ENCODE measurements at regions not wholly inside any gene's neighbourhood (a gene's known extent, or its start where the extent isn't known, plus 50 kb on each side); places are given as distances from the start of the nearest gene placed in this dataset.

DNA sequence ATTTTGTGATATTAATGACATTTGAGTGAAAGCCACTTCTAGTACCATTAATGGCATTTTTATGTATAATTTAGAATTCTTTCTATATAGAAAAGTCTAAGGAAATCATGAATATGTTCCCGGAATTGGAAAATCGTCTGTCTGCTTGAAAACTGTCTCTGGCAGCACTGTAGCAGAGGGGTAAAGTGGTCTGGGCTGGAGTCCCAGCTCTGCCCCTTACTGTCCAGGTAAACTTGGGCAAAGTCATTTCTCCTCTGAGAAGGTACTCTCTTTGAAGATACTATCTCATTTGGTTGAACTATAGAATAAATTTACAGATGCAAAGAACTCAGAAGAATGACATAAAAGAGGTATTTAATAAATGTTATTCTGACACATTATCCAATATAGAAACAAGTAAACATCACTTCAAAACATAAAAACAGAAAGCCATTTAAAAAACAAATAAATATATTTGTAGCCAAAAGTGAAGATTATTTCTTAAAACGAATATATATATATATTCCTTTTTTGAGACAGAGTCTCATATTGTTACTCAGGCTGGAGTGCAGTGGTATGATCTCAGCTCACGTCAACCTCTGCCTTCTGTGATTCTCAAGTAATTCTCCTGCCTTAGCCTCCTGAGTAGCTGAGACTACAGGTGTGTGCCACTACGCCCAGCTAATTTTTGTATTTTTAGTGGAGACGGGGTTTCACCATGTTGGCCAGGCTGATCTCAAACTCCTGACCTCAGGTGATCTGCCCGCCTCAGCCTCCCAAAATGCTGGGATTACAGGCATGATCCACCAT lies 149.8 kb upstream of the ITGA4 start:
- DNase-seq: no peak

DNA sequence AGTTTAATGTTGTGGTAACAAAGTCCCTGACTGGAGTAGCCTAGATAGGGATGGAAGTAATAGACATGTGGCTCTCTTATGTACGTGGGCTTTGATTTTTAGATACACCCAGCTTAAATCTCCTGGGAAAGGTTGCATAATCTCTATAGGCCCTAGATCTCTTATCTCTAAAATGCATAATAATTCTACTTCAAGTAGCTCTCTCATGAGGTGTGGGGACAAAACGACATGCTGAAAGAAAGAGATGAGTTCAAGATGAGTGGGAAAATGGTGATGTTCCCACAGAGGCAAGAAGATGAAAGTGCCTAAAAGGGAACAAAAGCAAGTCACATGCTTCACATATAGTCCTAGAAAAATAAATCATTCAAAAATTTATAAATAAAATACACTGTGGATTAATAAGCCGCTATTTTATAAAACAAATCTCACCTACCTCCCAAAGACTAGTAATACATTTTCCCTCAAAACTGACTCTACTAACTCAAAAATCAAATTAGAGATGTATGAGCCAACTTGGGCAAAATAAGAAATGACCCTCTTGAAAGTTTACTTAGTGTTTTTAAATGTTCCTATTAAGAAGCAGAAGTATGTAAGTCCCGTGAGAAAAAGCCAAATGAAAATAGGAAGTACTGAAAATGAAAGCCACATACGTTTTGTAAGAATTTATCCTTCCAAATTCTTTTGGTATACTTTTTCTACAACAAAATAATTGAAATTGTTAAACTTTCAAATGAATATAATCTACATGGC lies 148.2 kb upstream of the ITGA4 start:
- DNase-seq: no peak

DNA sequence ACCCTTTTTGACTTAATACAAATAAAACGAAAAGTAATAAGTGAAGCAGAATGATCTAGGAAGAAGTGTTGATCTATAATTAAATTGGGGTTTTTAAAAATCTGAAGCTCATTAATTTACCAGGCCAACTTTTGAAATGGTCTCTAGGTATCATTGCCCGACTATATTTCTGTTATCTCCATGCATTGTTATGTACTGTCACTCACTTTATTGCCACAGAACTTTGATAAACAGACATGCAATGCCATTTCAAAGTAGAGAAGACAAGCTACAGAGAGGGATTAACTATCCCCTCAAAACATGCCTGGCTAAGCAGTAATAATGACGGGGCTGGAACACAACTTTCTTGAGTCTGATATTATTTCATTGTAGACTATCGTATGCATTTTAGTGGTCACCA lies 147.6 kb upstream of the ITGA4 start:
- no peak for DNase-seq

DNA sequence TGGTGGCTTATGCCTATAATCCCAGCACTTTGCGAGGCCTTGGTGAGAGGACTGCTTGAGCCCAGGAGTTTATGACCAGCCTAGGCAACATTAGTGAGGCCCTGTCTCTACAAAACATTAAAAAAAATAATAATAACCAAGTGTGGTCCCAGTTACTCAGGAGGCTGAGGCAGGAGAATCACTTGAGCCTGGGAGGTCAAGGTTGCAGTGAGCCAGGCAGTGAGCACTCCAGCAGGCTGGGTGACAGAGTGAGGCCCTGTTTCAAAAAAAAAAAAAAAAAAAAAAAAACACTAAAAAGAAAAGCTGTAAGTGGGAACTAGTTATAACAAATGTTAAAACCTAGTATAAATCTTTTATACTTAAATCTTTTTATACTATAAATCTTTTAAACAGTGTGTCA lies 146.2 kb upstream of the ITGA4 start:
- DNase-seq: no peak

DNA sequence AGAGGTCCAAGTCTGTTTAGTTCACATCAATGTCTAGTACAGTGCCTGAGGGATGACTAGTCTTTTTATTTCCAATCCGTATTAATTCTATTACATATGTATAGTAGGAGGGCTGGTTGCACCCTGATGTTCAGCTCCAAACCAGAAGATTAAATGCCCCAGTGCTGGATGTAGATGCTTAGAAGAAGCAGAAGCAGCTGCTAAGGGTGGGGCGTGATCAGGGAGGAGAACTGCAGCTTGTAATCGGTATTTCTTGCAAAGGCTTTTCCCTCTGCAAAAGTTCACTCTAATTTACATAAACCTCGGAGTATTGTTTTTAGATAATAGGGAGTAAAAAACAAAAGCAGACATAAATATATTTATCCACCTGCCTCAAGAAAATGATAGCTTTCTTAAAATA lies 145.3 kb upstream of the ITGA4 start:
- no peak for DNase-seq

DNA sequence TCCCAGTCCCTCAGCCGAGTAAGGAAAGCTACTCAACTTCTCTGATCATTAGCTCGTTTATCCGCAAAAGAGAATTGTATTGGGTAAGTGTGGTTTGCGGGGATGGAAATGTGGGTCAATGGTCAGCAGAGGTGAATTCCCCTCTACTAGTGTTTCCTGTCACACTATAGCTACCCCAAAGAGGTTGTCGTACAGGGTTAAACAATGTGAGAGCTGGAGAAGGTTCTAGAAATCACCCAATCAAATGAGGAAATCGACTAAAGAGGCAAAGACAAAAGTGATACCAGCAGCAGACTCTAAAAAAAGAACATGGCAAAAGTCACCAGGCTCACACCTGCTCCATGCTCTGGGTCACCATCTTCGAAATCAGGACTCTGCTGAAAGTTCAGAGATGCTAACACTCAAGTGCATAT lies 144.7 kb upstream of the ITGA4 start:
- DNase-seq: no peak

DNA sequence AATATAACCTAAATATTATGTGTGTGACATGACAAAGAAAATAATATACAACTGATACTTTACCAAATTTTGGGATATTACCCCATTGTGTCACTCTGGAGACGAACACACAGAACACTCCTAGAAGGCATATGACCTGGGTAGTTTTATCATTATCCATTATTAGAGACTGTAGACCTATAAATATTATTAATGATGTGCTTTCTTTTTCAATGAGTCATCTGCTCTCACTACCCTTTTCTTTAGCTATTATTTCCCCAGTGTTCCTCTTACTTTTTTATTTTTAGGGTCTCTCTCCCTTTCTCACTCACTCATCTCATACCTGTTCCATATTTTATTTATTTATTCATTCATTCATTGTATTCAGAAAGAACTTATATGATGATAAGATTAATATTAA lies 143.3 kb upstream of the ITGA4 start:
- no peak for DNase-seq

DNA sequence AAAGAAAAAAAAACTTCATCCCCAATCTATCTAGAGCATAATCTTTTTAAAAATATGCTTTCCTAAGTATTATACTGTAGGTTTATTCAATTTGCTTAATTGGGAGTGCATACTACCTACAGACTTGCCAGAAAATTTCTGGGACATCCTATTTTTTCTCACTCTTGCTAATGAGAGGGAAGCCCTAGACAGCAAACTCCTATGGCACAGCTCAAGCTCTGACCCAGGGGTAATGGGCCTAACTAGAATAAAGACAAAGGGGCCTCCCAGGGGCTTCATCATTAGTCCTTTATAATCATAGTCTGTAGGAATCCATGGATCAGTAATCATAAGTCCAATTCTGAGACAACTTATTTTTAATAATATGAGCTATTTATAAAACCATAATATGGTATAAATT lies 142.6 kb upstream of the ITGA4 start:
- DNase-seq: no peak

DNA sequence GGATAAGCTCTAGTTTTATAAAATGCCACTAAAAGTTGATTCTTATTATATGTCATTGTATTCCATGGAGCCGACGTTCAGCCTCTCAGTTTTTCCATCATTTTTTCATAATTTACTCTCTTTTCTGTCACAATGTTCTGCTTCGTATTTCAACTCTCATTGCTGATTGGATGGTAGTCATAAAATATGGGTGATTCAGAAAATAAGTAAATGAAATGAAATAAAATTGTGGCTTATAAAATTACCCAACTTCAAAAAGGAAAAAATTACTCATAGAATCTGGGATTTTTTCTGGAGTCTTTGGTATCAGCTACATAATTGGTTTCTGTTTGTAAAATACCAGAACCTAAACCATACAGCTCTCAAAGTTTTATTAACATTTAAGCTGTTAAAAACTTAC lies 139.7 kb upstream of the ITGA4 start:
- DNase-seq: no peak

DNA sequence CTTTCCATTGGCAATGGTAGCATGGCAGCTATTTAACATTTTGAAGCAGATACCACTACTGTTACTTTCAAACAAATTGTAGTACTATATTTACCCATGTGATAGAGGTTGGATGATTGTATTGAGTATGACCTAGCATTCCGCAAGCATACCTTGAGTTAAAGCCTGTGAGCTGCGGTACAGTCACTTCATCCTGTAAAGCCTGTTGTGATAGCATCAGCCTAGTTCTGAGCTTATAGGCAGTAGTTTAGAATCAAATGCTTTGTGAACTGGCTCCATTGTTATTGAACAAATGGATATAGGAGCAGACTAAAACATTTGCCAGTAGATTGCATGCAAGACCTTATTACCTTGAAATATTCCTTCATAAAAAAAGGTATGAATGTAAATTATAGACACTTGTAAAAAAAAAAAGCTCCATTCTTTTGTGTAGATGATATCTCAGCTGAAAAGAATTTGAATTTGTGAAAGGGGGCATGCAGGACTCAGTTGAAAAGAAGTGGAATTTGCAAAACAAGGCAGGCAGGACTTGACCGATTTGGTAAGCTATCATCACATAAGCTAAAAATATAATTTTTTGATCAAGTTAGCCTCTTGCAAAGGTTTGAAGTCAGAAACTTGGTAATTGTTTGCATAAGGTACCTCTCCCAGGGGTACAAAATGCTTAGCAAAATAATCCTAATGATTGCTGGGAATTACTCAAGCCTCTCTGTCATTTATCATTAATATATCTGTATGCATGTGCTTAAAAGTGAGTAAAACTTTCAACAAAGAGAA lies 138.5 kb upstream of the ITGA4 start:
- DNase-seq: no peak

DNA sequence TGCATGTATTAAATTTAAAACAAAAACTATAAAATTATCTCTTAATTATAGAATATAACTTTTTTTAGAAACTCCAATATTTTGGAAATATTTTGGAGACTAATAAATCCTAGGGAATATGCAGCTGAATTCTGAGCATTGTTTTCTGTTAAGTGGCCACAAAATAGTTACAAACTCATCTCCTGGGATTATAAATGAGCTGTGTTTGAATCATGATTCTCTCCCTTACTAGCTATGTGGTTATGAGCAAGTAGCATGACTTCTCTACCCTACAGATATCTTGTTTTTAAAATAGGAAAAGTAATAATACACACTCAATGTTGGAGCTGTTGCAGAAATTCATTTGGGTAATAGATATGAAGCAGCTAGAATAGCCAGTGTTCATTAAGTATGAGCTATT lies 137.9 kb upstream of the ITGA4 start:
- no peak for DNase-seq

DNA sequence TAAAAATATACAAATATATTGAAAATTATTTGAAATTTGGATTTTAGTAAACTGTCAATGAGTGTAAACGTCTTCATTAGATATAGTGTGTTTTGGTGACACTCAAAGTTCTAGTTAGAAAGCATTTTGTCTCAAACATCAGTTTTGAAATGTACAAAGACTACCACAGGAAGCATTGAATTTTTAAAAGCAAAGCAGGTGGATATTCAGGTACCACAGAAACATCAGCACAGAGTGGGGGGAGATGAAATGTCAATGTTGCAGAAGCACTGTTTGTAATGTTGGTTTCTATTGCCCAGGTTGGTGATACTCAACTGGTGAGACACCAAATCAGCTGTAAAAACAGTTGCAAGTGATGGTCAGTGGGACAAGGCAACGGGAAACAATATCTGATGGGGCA lies 136.5 kb upstream of the ITGA4 start:
- DNase-seq: no peak

DNA sequence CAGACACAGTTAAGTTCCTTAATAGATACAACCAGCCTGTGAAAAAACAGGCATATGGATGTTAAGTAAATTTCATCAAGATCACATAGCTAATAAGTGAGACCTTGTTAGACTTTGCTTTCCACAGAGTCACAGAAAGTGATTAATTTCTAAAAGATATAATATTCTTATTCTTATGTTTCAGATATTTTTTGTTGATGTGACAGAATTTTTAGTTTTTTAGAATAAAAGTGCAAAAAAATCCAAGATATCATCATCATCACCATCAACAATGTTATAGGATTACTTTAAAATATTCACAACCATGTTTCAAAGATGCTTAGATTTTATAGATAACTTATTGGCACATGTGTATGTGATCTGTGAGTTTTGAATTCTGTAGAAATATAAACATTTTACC lies 132.3 kb upstream of the ITGA4 start:
- no peak for DNase-seq

DNA sequence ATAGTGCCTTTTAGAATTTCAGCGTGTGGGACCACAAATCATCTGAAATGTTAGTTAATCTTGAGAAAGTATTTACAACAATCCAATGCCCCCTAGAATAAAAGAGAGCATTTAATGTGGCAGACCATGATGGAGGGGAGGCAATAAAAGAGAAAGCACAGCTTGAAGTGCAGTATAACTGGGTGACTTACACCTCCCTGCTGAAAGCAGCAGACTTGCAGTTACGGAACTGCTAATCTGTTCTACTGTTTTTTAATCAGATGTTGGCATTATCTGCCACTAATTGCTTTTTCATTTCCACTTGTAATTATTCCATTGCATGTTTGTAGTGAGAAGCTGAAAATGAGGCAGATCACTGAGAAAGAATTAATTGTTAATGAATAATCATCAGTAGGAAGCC lies 130.5 kb upstream of the ITGA4 start:
- no peak for DNase-seq

DNA sequence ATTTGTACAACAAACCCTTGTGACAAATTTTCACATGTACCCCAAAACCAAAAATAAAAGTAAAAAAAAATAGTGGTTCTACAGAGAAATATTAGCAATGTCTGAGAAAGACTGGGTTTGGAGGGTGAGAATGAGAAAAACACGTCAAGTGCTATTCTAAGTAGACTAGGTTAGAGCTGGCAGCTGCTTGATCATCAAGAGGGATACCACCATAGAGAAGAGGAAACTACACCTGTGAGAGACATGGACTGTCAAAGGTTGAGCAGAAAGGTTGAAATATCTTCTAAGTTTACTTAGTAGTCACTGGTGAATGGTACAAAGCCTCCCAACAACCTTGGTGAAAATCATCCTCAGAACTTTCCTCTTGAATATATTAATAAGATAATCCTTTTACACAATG lies 126.9 kb upstream of the ITGA4 start:
- no peak for DNase-seq

DNA sequence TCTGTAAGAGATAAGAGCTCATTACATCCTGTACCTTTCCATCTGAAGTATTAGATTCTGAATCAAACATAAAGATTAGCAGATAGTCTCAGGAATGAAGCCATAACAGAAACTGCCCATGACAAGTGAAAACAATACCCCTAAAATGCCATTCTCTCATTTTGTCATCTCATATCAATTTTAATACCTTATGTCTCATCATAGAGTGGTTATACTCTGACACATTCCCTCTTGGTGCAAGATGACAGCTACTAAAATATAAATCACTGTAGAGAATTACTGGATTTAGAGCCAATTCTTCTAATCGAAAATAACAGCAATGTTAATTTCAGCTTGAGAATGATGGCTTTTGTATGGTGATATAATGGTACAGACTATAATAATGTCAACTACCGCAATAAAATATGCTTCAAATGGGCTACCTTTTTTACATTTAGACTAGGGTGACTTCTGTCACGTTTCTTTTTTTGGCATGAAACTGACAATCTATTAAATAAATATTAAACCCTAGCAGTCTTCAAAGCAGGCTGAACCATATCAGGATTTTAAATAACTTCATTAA lies 125.1 kb upstream of the ITGA4 start:
- DNase-seq: no peak

DNA sequence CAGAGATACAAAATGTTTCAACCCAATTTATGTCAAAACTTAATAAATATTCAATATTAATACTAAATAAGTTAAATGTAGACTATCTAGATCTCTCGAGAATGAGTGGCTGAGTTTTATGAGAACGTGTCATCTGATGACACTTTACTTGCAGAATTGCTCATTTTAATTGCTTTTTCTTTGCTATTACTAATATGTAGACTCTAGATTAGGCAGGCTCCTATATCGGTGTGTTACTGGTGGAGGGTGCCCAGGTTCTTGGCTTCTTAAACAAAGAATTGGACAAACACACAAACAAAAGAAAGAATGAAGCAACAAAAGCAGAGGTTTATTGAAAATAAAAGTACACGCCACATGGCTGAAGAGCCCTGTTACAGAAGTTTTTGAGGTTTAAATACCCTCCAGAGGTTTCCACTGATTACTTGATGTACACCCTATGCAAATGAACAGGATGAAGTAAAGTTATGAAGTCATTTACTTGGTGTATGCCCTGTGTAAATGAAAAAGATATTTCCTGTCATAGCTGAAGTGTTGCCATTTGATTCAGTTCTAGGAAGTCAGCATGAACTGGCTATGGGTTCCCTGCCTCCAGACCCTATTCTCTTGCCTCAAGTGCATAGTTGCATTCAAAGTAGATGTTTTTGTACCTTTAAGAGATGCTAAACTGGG lies 122.9 kb upstream of the ITGA4 start:
- no peak for DNase-seq

DNA sequence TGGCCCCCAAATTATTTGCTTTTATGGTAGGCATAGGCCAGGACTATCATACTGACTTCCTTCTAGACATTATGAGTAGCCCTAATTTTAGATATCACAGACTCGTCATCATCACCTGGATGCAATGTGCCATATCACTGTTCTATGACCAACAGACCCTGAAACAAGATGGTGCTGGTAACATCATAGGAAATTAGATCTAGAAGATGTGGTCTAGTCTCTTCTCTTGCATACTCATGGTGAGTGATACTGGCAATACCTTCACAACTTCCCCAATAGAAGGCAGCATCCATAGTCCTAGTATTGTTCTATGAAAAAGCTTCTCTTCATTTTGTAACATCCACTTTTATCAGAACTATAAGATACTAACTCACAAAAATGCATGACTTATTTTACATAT lies 116.3 kb upstream of the ITGA4 start:
- no peak for DNase-seq

DNA sequence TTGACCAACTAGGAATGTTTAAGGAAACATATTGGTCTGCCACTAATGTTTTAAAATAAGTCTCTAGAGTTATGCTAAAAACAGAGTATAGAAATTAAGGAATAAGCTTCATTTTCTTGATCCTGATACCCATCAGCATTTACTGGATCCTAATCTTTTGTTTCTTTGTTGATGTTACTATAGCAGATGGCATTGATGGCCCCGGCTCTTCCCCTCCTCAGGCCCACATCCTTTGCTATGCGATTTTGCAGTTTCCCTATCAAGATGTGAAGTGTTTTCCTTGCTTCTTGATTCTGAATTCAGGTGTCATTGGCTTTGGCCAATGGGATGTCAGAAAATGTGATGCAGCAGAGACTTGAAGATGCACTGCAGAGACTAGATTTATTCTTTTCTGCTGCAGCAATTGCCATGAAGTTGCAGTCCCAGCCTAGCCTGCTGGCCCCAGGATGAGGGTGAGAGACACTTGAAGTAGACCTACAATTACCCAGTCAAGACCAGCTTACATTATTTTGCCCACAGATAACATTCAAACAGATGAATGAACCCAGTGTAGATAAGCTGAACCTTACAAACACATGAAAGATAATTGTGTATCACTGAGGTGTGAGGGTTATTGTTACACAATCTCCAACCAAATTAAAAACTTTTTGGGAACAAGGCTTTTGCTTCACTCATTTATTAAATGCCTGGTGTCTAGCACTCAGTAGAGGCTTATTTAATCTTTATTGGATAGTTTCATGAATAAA lies 115.2 kb upstream of the ITGA4 start:
- DNase-seq: no peak

DNA sequence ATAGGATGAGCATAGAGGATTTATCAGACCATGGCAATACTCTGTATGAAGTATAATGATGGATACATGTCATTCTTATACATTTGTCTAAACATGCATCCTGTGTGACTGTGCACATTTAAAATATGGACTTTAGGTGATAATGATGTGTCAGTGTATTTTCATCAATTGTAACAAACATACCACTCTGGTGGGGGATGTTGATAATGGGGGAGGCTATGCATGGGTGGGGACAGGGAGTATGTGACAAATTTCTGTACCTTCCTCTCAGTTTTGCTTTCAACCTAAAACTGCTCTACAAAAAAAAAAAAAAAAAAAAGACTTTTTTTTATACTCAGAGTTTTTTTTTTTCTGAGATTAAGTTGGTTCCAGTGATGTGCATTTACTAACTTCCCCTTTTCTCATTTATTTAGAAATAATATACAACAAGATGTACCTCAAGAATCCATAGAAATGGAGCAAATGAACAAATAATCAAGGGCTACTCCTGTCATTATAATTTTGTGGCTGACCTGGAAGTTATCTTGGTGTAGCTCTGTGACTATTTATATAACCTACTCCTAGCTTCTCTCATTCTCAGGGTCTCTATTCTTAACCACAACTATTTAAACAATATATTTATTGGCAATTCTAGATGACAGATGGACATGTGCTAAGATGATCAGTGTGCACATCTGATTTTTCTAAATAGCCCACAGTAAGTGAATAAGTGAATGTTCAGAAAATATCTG lies 108.9 kb upstream of the ITGA4 start:
- no peak for DNase-seq

DNA sequence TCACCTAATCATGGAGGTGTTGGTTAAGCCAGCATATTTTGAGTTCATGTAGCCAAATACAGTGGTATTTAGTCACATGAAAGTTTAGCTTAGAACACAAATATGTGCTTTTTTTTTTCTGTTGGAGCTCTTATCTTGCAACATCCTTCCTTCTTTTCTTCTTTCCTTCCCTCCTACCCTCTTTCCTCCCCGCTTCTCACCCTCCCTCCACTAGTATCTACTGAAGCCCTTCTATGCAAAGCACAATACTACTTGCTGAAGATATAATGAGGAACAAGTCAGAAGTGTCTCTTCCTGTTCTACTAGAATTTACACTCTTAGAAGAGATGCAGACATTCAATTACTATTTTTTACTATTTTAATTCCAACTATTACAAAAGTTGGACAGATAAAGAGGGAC lies 105.0 kb upstream of the ITGA4 start:
- no peak for DNase-seq

DNA sequence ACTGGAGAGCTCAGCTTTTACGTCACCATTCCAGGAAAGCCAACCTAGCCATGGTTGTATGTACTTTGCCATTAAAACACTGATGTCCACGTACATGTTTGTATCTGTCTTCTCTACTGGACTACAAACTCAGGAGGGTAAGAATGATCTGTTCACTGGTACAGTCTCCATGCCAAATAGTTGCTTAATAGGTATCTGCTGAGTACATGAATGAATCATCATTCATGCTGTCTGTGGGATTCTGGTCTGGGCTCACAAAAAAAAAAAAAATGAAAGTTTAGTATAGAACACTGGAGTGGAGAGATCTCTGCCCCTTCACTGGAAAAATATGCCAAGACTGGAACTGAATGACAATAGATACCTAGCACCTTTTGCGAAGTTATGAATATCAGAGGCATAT lies 102.6 kb upstream of the ITGA4 start:
- DNase-seq: no peak
